ENCODE measurements at regions not wholly inside any gene's neighbourhood (a gene's known extent, or its start where the extent isn't known, plus 50 kb on each side); places are given as distances from the start of the nearest gene placed in this dataset.

DNA sequence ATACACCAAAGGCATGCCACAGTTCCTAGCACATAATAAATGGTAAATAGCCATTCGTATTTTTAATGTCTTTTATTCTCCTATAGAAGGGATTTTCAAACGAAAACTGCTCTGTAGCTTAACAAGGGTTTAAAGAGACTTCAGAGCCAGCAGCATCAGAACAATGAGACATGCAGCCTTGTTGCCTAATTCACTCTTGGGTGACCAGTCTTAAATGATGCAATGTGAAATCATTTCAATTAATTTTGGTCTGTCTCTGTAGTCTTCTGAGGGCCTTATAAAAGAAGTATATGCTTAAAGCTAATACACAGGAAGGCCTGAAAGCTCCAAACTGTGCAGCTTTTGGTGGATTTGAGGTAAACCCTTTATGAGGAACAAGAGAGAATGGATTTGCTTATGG, 888.8 kb upstream of the WWC1 start:
- Histone ChIP-seq H4K20me1 (ENCODE audit: insufficient read depth, low read length) (no peaks in the 10 kb centered on the region), H3K4me2 (ENCODE audit: low read depth, low read length) (no peak overlapping the region), H3K9ac (ENCODE audit: insufficient read depth, low read depth, low read length) (no peak overlapping the region), H2AFZ (ENCODE audit: low read length) (no peak overlapping the region), H3K79me2 (ENCODE audit: insufficient read depth, low read length) (no peaks in the 10 kb centered on the region), H3K4me1 (ENCODE audit: insufficient read depth, low read length) (no peaks in the 10 kb centered on the region), H3K27me3 (ENCODE audit: control insufficient read depth in 1 of 2, insufficient read depth in 2 of 2, low read length in 2 of 2) (no peaks in the 10 kb centered on the region), H3K4me3 (replicated peaks in 1 of 3; ENCODE audit: insufficient read depth in 1 of 3, low read depth in 2 of 3, low read length in 3 of 3) (no peak overlapping the region), H3K9me3 (ENCODE audit: low read length) (no peaks in the 10 kb centered on the region), H3K27ac (ENCODE audit: extremely low read length, insufficient read depth, low read length) (no peak overlapping the region), H3K36me3 (replicated peaks in 1 of 2; ENCODE audit: control insufficient read depth in 1 of 2, insufficient read depth in 2 of 2, low read length in 2 of 2) (no peaks in the 10 kb centered on the region)
- no peak for ATAC-seq
- in situ Hi-C loops (cut with HindIII; ENCODE audit: extremely low pct_ligation_motif_present, low pct_unique_long_range_greater_than_20kb) = no loop called here
- ChIA-PET POLR2A (no interaction called here), CTCF (ENCODE audit: low intra/inter-chr PET ratio, low total read pairs) (no interaction called here)
- intact Hi-C loops (cut with micrococcal nuclease; ENCODE audit: unreplicated experiment) = no loop called here
- WGBS (ENCODE audit: low lambda C conversion rate) = 0% methylated on average over 2 of the region's 2 CpGs
- TF ChIP-seq, protein P1, sequence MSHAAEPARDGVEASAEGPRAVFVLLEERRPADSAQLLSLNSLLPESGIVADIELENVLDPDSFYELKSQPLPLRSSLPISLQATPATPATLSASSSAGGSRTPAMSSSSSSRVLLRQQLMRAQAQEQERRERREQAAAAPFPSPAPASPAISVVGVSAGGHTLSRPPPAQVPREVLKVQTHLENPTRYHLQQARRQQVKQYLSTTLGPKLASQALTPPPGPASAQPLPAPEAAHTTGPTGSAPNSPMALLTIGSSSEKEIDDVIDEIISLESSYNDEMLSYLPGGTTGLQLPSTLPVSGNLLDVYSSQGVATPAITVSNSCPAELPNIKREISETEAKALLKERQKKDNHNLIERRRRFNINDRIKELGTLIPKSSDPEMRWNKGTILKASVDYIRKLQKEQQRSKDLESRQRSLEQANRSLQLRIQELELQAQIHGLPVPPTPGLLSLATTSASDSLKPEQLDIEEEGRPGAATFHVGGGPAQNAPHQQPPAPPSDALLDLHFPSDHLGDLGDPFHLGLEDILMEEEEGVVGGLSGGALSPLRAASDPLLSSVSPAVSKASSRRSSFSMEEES (CRISPR knock-in tag; IDR thresholded peaks at IDR 0.05) = no peak
- TF ChIP-seq NRL (CRISPR knock-in tag; IDR thresholded peaks at IDR 0.05; ENCODE audit: borderline replicate concordance) (no peak), ASH2L (IDR thresholded peaks at IDR 0.05; ENCODE audit: insufficient read length, low read depth, low read length) (no peak), KLF12 (CRISPR knock-in tag; IDR thresholded peaks at IDR 0.05; ENCODE audit: borderline replicate concordance) (no peak), FOXA3 (CRISPR knock-in tag; IDR thresholded peaks at IDR 0.05) (no peak), MAFK (conservative IDR thresholded peaks at IDR 0.05 in 1 of 2, IDR thresholded peaks at IDR 0.05 in 1 of 2; ENCODE audit: low read length in 2 of 2) (no peak), ZFP36 (IDR thresholded peaks at IDR 0.05; ENCODE audit: borderline replicate concordance, low read depth, low read length, partially characterized antibody) (no peak), ISX (CRISPR knock-in tag; conservative IDR thresholded peaks at IDR 0.05) (no peak), SRSF1 (optimal IDR thresholded peaks at IDR 0.05; ENCODE audit: low read depth, low read length) (no peak), ZNF747 (CRISPR knock-in tag; IDR thresholded peaks at IDR 0.05; ENCODE audit: borderline replicate concordance) (no peak), ZNF589 (CRISPR knock-in tag; conservative IDR thresholded peaks at IDR 0.05) (no peak), ZNF678 (CRISPR knock-in tag; IDR thresholded peaks at IDR 0.05) (no peak), ZNF160 (CRISPR knock-in tag; IDR thresholded peaks at IDR 0.05) (no peak), JUNB (CRISPR knock-in tag; IDR thresholded peaks at IDR 0.05; ENCODE audit: borderline replicate concordance) (no peak)
- TF ChIP-seq, protein P2, sequence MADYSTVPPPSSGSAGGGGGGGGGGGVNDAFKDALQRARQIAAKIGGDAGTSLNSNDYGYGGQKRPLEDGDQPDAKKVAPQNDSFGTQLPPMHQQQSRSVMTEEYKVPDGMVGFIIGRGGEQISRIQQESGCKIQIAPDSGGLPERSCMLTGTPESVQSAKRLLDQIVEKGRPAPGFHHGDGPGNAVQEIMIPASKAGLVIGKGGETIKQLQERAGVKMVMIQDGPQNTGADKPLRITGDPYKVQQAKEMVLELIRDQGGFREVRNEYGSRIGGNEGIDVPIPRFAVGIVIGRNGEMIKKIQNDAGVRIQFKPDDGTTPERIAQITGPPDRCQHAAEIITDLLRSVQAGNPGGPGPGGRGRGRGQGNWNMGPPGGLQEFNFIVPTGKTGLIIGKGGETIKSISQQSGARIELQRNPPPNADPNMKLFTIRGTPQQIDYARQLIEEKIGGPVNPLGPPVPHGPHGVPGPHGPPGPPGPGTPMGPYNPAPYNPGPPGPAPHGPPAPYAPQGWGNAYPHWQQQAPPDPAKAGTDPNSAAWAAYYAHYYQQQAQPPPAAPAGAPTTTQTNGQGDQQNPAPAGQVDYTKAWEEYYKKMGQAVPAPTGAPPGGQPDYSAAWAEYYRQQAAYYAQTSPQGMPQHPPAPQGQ (CRISPR knock-in tag; IDR thresholded peaks at IDR 0.05; ENCODE audit: borderline replicate concordance) = no peak
- TF ChIP-seq, protein P3, sequence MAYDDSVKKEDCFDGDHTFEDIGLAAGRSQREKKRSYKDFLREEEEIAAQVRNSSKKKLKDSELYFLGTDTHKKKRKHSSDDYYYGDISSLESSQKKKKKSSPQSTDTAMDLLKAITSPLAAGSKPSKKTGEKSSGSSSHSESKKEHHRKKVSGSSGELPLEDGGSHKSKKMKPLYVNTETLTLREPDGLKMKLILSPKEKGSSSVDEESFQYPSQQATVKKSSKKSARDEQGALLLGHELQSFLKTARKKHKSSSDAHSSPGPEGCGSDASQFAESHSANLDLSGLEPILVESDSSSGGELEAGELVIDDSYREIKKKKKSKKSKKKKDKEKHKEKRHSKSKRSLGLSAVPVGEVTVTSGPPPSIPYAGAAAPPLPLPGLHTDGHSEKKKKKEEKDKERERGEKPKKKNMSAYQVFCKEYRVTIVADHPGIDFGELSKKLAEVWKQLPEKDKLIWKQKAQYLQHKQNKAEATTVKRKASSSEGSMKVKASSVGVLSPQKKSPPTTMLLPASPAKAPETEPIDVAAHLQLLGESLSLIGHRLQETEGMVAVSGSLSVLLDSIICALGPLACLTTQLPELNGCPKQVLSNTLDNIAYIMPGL (CRISPR knock-in tag; IDR thresholded peaks at IDR 0.05; ENCODE audit: borderline replicate concordance in 1 of 2, low read depth in 1 of 2) = no peak
- no peak for FAIRE-seq
- no TSS peak for BruUV-seq (replicated peaks)
- no peak for DNase-seq (ENCODE audit: low spot score)
